ENCODE measurements at regions not wholly inside any gene's neighbourhood (a gene's known extent, or its start where the extent isn't known, plus 50 kb on each side); places are given as distances from the start of the nearest gene placed in this dataset.
A peak's percentile ranks its signal among the peaks of the same experiment; 100 is the strongest.

- peak; percentile 16 for DNase-seq (ENCODE audit: low read depth)
- TF ChIP-seq, protein P1, sequence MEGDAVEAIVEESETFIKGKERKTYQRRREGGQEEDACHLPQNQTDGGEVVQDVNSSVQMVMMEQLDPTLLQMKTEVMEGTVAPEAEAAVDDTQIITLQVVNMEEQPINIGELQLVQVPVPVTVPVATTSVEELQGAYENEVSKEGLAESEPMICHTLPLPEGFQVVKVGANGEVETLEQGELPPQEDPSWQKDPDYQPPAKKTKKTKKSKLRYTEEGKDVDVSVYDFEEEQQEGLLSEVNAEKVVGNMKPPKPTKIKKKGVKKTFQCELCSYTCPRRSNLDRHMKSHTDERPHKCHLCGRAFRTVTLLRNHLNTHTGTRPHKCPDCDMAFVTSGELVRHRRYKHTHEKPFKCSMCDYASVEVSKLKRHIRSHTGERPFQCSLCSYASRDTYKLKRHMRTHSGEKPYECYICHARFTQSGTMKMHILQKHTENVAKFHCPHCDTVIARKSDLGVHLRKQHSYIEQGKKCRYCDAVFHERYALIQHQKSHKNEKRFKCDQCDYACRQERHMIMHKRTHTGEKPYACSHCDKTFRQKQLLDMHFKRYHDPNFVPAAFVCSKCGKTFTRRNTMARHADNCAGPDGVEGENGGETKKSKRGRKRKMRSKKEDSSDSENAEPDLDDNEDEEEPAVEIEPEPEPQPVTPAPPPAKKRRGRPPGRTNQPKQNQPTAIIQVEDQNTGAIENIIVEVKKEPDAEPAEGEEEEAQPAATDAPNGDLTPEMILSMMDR (conservative IDR thresholded peaks at IDR 0.05; ENCODE audit: low read length) = no peak
- H3K4me3 ChIP-seq (ENCODE audit: low read length) = no peak overlapping the region
Observed at GRCh38 chr2:144099780-144100377, 420.0 kb downstream of the ZEB2 start.

GRCh38 chr2:144099340-144099739 is 420.6 kb downstream of the ZEB2 start:
- DNase-seq (ENCODE audit: low read depth) = no peak
- TF ChIP-seq, protein P1 (conservative IDR thresholded peaks at IDR 0.05; ENCODE audit: low read length) = no peak

DNA sequence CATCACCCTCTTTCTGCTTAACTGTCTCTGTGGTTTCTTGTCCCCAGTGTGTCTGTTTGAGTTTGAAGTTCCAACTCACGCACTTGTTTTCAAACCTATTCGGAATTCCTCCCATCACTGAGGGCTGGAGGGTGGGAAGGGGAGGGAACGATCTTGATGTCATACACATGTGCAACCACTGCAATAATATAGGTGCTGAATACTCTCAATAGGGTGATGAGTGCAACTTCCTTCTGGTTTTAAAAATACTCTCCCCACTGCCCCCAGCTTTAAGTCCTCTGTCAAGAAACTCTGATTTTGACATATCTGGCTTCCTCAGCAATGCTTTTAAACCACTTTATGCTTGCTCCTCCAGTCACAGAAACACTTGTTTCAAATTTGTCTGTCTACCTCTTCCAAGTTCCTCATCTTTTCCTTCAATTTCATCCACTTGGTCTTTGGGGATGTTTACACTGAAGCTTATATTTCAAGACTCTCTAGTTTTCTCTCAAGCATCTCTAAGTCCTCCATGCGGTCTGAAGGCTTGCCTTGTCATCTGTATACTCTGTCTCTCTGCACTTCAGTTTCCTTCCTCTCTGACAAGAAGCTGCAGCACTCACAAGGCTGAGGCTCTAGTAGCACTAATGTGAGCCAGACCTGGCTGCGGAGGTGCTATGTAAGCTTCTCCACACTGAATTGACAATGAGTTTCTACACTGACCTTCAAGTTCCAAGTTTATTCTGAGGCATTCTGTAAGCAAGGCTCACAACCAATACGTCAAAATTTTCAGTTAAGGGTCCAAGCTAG is 422.3 kb downstream of the ZEB2 start:
- DNase-seq (ENCODE audit: low read depth) = no peak
- H3K4me3 ChIP-seq (ENCODE audit: low read length) = no peak overlapping the region
- TF ChIP-seq, protein P1 (conservative IDR thresholded peaks at IDR 0.05; ENCODE audit: low read length) = no peak

More at GRCh38 chr2:144099340-144099739, 420.6 kb downstream of the ZEB2 start:
- H3K4me3 ChIP-seq (ENCODE audit: low read length) = no peak overlapping the region

DNA sequence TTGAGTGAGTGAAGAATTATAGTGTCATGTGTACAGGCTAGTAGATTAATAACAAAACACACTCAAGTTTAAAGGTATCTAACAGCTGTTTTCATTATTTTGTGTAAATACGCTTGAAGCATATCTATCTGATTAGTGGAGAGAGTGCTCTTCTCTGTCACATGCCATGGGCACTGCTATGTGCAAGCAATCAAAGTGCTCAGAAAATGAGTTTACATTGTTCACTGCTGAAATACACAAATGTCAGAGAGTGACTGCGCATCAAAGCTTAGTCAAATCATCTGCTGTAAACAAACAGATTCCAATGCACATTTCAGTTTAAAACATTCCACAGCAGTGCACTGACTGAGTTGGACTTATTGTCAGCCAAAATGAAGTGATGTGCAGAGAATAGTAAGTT is 423.4 kb downstream of the ZEB2 start:
- no peak overlapping the region for H3K4me3 ChIP-seq (ENCODE audit: low read length)
- TF ChIP-seq, protein P1 (conservative IDR thresholded peaks at IDR 0.05; ENCODE audit: low read length) = no peak
- DNase-seq (ENCODE audit: low read depth) = peak; percentile 13

DNA sequence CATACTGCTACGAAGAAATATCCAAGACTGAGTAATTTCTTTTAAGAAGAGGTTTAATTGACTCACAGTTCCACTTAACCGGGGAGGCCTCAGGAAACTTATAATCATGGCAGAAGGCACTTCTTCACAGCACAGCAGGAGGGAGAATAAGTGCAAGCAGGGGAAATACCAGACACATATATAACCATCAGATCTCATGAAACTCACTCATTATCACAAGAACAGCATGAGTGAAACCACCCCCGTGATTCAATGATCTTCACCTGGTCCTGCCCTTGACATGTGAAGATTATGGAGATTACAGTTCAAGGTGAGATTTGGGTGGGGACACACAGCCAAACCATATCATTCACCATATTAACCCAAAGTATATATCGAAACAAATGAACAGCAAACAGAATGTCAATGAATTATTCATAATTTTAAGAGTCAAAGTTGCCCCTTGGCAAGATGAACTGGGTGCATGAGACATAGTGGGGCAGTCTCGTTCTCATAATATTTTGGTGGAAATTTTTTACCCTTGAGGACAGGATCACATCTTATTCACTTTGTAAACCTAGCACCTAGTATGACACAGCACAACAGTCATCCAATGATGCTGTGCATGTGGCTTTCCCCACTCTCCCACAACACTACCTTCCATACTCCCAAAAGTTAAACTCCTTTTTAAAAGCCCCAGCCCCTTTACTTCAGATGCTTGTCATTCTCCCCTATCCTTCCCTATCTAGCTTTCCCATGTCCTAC is 425.3 kb downstream of the ZEB2 start:
- TF ChIP-seq, protein P1 (conservative IDR thresholded peaks at IDR 0.05; ENCODE audit: low read length) = no peak
- DNase-seq (ENCODE audit: low read depth) = no peak

DNA sequence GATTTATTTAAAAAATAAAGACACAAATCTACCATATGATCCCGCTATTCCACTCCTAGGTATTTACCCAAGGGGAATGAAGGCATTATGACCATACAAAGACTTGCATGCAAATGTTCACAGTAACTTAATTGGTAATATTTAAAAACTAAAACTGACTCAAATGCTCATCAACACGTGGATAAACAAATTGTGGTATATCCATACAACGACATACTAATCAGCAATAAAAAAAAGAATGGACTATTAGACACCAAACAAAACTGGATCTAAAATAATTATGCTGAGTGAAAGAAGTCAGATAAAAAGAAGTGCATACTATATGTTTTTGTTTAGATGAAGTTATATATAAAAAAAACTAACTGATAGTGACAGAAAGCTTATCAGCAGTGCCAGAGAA is 428.3 kb downstream of the ZEB2 start:
- TF ChIP-seq, protein P1 (conservative IDR thresholded peaks at IDR 0.05; ENCODE audit: low read length) = no peak
- H3K4me3 ChIP-seq (ENCODE audit: low read length) = no peak overlapping the region

More for the DNA sequence above, 425.3 kb downstream of the ZEB2 start:
- no peak overlapping the region for H3K4me3 ChIP-seq (ENCODE audit: low read length)

More for the DNA sequence above, 428.3 kb downstream of the ZEB2 start:
- DNase-seq (ENCODE audit: low read depth) = no peak
